PC-3 (cell line): ENCODE measurements at regions not wholly inside any gene's neighbourhood (a gene's known extent, or its start where the extent isn't known, plus 50 kb on each side); places are given as distances from the start of the nearest gene placed in this dataset.

ENCODE experiments used
- CTCF ChIP-seq: fragments of 300-600 bp; sonication (generic); conservative IDR thresholded peaks from 2 replicates; pipeline ENCODE4 v1.5.1; 2017; ENCODE audit warnings: antibody characterized with exemption, low read depth, mild to moderate bottlenecking, low read length
- EZH2 ChIP-seq: fragments of 300-600 bp; sonication (generic); IDR thresholded peaks from one replicate; pipeline ENCODE4 v1.6.1; 2017; ENCODE audit warnings: antibody characterized with exemption, mild to moderate bottlenecking, low read length; ENCODE audit not compliant: unreplicated experiment
- EZH2phosphoT487 ChIP-seq: fragments of 300-600 bp; sonication (generic); IDR thresholded peaks from 2 replicates; pipeline ENCODE4 v1.6.1; 2018; ENCODE audit warnings: mild to moderate bottlenecking, antibody characterized with exemption, low read length, borderline replicate concordance

GRCh38 chr4:120509222-120509621 lies 413.3 kb downstream of the PRDM5 start:
- TF ChIP-seq CTCF (no peak), EZH2 (no peak), EZH2phosphoT487 (no peak)
